Body of pancreas (tissue), 4 donors: ENCODE measurements at regions not wholly inside any gene's neighbourhood (a gene's known extent, or its start where the extent isn't known, plus 50 kb on each side); places are given as distances from the start of the nearest gene placed in this dataset.

Experiments used
- ATAC-seq: fragments of 150-250 bp; one replicate; pipeline ENCODE4 v1.9.1; 2016
- DNase-seq, 4 donors: peaks; one replicate each; pipeline ENCODE4 v3.0.0-alpha.2; 2019
- H3K27ac ChIP-seq, 4 donors: fragments of 200-600 bp; sonication (generic); 1 replicate in 3 of 4; 2 replicates in 1 of 4; pipeline versions ENCODE4 v1.5.1 to v1.6.1; 2016 to 2019; ENCODE audit warnings: mild to moderate bottlenecking in 1 of 4, mixed read lengths in 1 of 4, moderate library complexity in 1 of 4
- H3K27me3 ChIP-seq, 2 donors: fragments of 200-600 bp; sonication (generic); one replicate each; pipeline ENCODE4 v1.6.0; 2016; ENCODE audit warnings: mild to moderate bottlenecking in 1 of 2
- H3K36me3 ChIP-seq, 2 donors: fragments of 200-600 bp; sonication (generic); replicated peaks in 1 of 2; 2 replicates each; pipeline ENCODE4 v1.5.1; 2016; ENCODE audit warnings: low read depth in 2 of 2; ENCODE audit not compliant: insufficient read depth in 1 of 2
- H3K4me1 ChIP-seq: fragments of 200-600 bp; sonication (generic); one replicate; pipeline ENCODE4 v1.6.0; 2016
- H3K4me3 ChIP-seq, 2 donors: fragments of 200-600 bp; sonication (generic); 1 replicate in 1 of 2; 2 replicates in 1 of 2; pipeline ENCODE4 v1.5.1; 2016 to 2019
- H3K9me3 ChIP-seq, 3 donors: fragments of 200-600 bp; sonication (generic); 1 replicate in 2 of 3; 2 replicates in 1 of 3; pipeline ENCODE4 v1.5.1; 2016
- POLR2A ChIP-seq, 3 donors: fragments of 450-650 bp; IDR thresholded peaks; one replicate each; pipeline ENCODE4 v1.6.1; 2016; ENCODE audit warnings: antibody characterized with exemption in 3 of 3, mild to moderate bottlenecking in 2 of 3
- WGBS, 2 donors: methylation state at CpG; one replicate each; pipeline ENCODE4 v1.1.5; 2017; 5-methylcytosine and 5-hydroxymethylcytosine counted together
- intact Hi-C: fragments of 100-400 bp; cut with DNase I; formaldehyde crosslinking; loops from one replicate; pipeline ENCODE4 v1.15.1; 2023
- TF ChIP-seq, protein P1 (sequence below), 7 experiments: fragments of 450-650 bp in 4 of 7; fragments of 200-600 bp in 3 of 7; sonication (generic) in 3 of 7; IDR thresholded peaks; one replicate each; pipeline ENCODE4 v1.5.1; 2016 to 2019; ENCODE audit warnings: antibody characterized with exemption in 7 of 7

DNA sequence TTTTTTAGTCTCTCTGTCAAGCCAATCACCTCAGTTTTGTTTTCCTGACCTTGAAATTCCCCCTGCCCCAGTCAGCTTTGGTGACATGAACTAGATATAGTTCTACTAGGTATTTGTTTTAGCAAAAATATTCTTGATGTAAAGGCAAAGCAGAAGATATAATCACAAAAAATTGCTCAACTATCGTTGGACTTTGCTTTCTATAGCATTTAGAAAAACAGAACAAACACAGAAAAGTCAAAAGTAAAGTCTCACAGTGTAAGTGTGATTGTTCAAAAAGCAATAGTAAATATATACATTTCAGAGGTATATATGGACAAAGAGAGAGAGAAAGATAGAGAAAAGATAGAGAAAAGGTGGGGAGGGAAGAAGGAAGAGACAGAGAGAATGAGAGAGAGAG lies 305.9 kb downstream of the ADGRL2 start:
- Histone ChIP-seq H3K27me3 (no peaks in the 10 kb centered on the region), H3K36me3 (no peaks in the 10 kb centered on the region), H3K4me3 (no peak overlapping the region), H3K9me3 (peaks cover 0 to 6% (median 0%) of the 10 kb centered on the region in 3 donors), H3K4me1 (peaks cover 4% of the 10 kb centered on the region), H3K27ac (no peak overlapping the region)
- DNase-seq (no peak), ATAC-seq (no peak)
- WGBS, 2 donors, result 24 to 32% methylated on average over 1 of the region's 1 CpG
- TF ChIP-seq POLR2A (IDR thresholded peaks at IDR 0.05), result no peak
- TF ChIP-seq, protein P1, sequence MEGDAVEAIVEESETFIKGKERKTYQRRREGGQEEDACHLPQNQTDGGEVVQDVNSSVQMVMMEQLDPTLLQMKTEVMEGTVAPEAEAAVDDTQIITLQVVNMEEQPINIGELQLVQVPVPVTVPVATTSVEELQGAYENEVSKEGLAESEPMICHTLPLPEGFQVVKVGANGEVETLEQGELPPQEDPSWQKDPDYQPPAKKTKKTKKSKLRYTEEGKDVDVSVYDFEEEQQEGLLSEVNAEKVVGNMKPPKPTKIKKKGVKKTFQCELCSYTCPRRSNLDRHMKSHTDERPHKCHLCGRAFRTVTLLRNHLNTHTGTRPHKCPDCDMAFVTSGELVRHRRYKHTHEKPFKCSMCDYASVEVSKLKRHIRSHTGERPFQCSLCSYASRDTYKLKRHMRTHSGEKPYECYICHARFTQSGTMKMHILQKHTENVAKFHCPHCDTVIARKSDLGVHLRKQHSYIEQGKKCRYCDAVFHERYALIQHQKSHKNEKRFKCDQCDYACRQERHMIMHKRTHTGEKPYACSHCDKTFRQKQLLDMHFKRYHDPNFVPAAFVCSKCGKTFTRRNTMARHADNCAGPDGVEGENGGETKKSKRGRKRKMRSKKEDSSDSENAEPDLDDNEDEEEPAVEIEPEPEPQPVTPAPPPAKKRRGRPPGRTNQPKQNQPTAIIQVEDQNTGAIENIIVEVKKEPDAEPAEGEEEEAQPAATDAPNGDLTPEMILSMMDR (IDR thresholded peaks at IDR 0.05), result no peak
- intact Hi-C loops, result no loop called here

DNA sequence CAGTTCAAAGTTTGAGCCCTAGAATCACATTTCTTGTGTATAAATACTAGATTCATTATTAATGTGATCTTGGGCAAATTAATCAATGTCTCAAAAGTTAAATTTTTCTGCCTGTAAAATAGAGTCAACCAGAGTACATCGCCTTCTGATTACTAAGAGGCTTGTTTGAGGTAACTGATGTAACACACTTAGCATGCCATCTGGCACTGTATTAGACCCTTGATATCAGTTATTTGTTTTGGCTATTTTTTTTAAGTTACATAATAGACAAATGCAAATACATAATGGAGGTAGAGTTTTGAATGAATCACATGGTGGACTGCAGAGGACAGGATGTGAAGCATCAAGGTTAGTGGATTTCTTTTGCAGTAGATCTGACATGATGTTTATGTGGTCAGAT lies 298.4 kb downstream of the ADGRL2 start:
- no peaks in the 10 kb centered on the region for H3K27me3 ChIP-seq
- no peaks in the 10 kb centered on the region for H3K36me3 ChIP-seq
- TF ChIP-seq, protein P1 (IDR thresholded peaks at IDR 0.05), result no peak
- TF ChIP-seq POLR2A (IDR thresholded peaks at IDR 0.05), result no peak
- intact Hi-C loops, result no loop called here
- H3K27ac ChIP-seq, result no peak overlapping the region
- H3K4me3 ChIP-seq, result no peak overlapping the region
- DNase-seq, result no peak
- no peaks in the 10 kb centered on the region for H3K4me1 ChIP-seq
- ATAC-seq, result no peak
- H3K9me3 ChIP-seq, result peaks cover 0 to 6% (median 0%) of the 10 kb centered on the region in 3 donors
- WGBS, 2 donors, result 27% methylated on average over 1 of the region's 1 CpG

DNA sequence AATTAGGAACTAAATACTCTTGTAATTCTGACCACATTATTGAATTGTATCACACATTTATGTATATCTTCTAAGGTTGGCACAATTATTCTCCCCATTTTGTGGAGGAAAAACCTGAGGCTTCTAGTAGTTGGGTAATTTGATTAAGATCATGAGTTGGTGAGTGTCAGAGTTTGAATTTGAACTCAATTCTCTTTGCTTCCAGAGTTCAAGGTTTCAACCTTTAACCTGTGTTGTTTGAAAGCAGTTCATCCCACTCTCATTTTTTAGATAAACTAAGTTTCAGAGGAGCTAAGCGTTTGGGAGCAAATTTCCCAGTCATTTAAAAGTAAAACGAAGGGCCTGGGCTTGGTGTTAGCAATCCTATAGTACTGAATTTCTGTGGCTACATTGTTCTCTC lies 293.4 kb downstream of the ADGRL2 start:
- Histone ChIP-seq H3K4me1 (no peaks in the 10 kb centered on the region), H3K27me3 (no peaks in the 10 kb centered on the region), H3K27ac (no peak overlapping the region), H3K9me3 (no peaks in the 10 kb centered on the region), H3K4me3 (no peak overlapping the region), H3K36me3 (no peaks in the 10 kb centered on the region)
- intact Hi-C loops, result no loop called here
- DNase-seq (no peak), ATAC-seq (no peak)
- TF ChIP-seq, protein P1 (IDR thresholded peaks at IDR 0.05), result no peak
- no peak for TF ChIP-seq POLR2A (IDR thresholded peaks at IDR 0.05)
- WGBS, 2 donors, result 63 to 79% methylated on average over 2 of the region's 2 CpGs

DNA sequence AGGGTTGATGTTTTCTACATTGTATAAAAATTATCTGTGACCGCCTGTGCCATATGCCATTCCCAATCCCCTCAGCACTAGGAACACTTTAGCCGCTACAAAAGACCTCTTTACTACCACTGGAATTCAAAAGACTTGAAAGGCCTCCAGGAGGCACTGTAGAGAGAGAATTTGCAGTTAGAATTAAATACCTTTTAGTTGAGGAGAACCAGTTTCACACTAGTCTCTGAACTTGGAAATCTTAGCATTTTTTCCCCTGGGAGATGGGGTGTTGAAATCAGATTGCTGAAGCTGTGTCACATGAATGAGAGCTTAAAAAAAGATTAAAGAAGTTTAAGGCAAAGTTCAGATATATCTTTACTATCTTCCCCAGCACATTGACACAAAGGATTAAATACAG lies 291.0 kb downstream of the ADGRL2 start:
- H3K27me3 ChIP-seq, result no peaks in the 10 kb centered on the region
- intact Hi-C loops, result no loop called here
- H3K4me3 ChIP-seq, result no peak overlapping the region
- DNase-seq (no peak), ATAC-seq (no peak)
- no peaks in the 10 kb centered on the region for H3K9me3 ChIP-seq
- no peaks in the 10 kb centered on the region for H3K36me3 ChIP-seq
- H3K4me1 ChIP-seq, result no peaks in the 10 kb centered on the region
- 83 to 95% methylated on average over 2 of the region's 2 CpGs for WGBS, 2 donors
- H3K27ac ChIP-seq, result no peak overlapping the region
- TF ChIP-seq POLR2A (IDR thresholded peaks at IDR 0.05), result no peak
- TF ChIP-seq, protein P1 (IDR thresholded peaks at IDR 0.05), result no peak

DNA sequence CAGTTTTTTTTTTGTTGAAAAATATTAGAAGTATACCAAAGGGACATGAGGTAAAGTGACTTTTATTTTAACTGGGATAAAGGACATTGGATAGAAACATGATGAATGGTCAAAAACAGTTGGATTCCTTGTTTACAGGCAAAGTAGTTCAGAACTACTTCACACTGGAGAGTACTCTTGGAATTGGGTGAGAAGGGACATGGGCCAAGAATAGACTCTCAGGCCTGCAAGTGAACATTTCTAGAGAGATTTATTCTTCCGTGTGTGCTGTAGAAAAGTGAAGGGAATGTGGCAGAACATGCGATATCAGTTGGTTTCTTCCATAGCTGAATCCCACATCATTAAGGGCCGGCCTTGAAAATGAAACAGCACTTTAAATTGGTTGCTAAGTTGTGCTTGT lies 290.5 kb downstream of the ADGRL2 start:
- intact Hi-C loops, result no loop called here
- H3K36me3 ChIP-seq, result no peaks in the 10 kb centered on the region
- H3K4me3 ChIP-seq, result no peak overlapping the region
- ATAC-seq (no peak), DNase-seq (no peak)
- no peaks in the 10 kb centered on the region for H3K4me1 ChIP-seq
- 92 to 95% methylated on average over 3 of the region's 3 CpGs for WGBS, 2 donors
- TF ChIP-seq POLR2A (IDR thresholded peaks at IDR 0.05), result no peak
- TF ChIP-seq, protein P1 (IDR thresholded peaks at IDR 0.05), result no peak
- no peaks in the 10 kb centered on the region for H3K27me3 ChIP-seq
- no peaks in the 10 kb centered on the region for H3K9me3 ChIP-seq
- H3K27ac ChIP-seq, result no peak overlapping the region
